ENCODE measurements at regions not wholly inside any gene's neighbourhood (a gene's known extent, or its start where the extent isn't known, plus 50 kb on each side); places are given as distances from the start of the nearest gene placed in this dataset.
A peak's percentile ranks its signal among the peaks of the same experiment; 100 is the strongest.

- Histone ChIP-seq H3K27ac (ENCODE audit: insufficient read depth, low read depth, low read length) (peak overlapping the region; percentile 93), H3K36me3 (ENCODE audit: control insufficient read depth in 2 of 2, extremely low read depth in 1 of 2, insufficient read depth in 2 of 2, low read length in 2 of 2) (no peaks in the 10 kb centered on the region), H3K27me3 (ENCODE audit: control insufficient read depth in 2 of 2, insufficient read depth in 2 of 2, low read length in 2 of 2) (no peaks in the 10 kb centered on the region), H4K20me1 (replicated peaks; ENCODE audit: control insufficient read depth, extremely low read depth, insufficient read depth, low read length) (no peaks in the 10 kb centered on the region), H3K9me3 (replicated peaks; ENCODE audit: control insufficient read depth, insufficient read depth, low read length) (no peaks in the 10 kb centered on the region), H3K4me2 (ENCODE audit: insufficient read depth, low read length) (no peak overlapping the region), H3K79me2 (ENCODE audit: control insufficient read depth, insufficient read depth, low read length) (no peaks in the 10 kb centered on the region), H3K4me1 (ENCODE audit: control insufficient read depth, extremely low read depth, insufficient read depth, low read length) (peaks cover 51% of the 10 kb centered on the region), H3K9ac (replicated peaks; ENCODE audit: extremely low read depth, insufficient read depth, low read length) (peak overlapping the region; percentile 1), H3K4me3 (replicated peaks in 1 of 3; ENCODE audit: insufficient read depth in 1 of 3, low read depth in 1 of 3, low read length in 3 of 3) (no peak overlapping the region), H3K9me1 (replicated peaks; ENCODE audit: control insufficient read depth, extremely low read depth, insufficient read depth, low read length) (no peaks in the 10 kb centered on the region), H2AFZ (ENCODE audit: low read depth, low read length) (no peak overlapping the region)
- intact Hi-C loops (cut with micrococcal nuclease) (loop anchor here (1.0 kb wide), 10 partner anchors 17 to 349 kb away; no protein-coding TSS in a partner anchor), dilution Hi-C loops (cut with MboI; ENCODE audit: extremely low pct_ligation_motif_present, low sequenced_read_pairs) (no loop called here)
- no peak for DNase-seq (ENCODE audit: low read depth, low spot score)
- BruUV-seq (replicated peaks): TSS peak; percentile 81
- FAIRE-seq: no peak
- ChIA-PET CTCF (no interaction called here), POLR2A (interaction anchor here (1.5 kb wide), 1 partner anchor 350 kb away, joined by 4 read pairs; the partner anchor contains the start of gene THBS1)
- TF ChIP-seq MYC (IDR thresholded peaks at IDR 0.05; ENCODE audit: low read depth, low read length) (no peak), POLR2A (IDR thresholded peaks at IDR 0.05; ENCODE audit: low read depth, low read length) (no peak), POLR2AphosphoS5 (IDR thresholded peaks at IDR 0.05; ENCODE audit: insufficient read depth, low read depth, low read length) (no peak), FOS (IDR thresholded peaks at IDR 0.05; ENCODE audit: borderline replicate concordance, insufficient read depth, low read length) (no peak), CTCF (IDR thresholded peaks at IDR 0.05; ENCODE audit: extremely low read depth in 1 of 2, insufficient read depth in 1 of 2, low read depth in 1 of 2, low read length in 2 of 2) (no peak), EZH2 (IDR thresholded peaks at IDR 0.05; ENCODE audit: borderline replicate concordance, low read depth, low read length, severe bottlenecking) (no peak), GATA2 (IDR thresholded peaks at IDR 0.05; ENCODE audit: insufficient read depth, insufficient read length, low read depth, low read length) (no peak), JUN (IDR thresholded peaks at IDR 0.05; ENCODE audit: borderline replicate concordance, insufficient read depth, insufficient read length, low read depth) (no peak)
- TF ChIP-seq, protein P1, sequence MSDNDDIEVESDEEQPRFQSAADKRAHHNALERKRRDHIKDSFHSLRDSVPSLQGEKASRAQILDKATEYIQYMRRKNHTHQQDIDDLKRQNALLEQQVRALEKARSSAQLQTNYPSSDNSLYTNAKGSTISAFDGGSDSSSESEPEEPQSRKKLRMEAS (IDR thresholded peaks at IDR 0.05; ENCODE audit: insufficient read depth, insufficient read length): no peak
Observed at GRCh38 chr15:39230908-39231285, 350.0 kb upstream of the THBS1 start.

All from endothelial cell of umbilical vein (primary cell).